ENCODE measurements at regions not wholly inside any gene's neighbourhood (a gene's known extent, or its start where the extent isn't known, plus 50 kb on each side); places are given as distances from the start of the nearest gene placed in this dataset.

DNA sequence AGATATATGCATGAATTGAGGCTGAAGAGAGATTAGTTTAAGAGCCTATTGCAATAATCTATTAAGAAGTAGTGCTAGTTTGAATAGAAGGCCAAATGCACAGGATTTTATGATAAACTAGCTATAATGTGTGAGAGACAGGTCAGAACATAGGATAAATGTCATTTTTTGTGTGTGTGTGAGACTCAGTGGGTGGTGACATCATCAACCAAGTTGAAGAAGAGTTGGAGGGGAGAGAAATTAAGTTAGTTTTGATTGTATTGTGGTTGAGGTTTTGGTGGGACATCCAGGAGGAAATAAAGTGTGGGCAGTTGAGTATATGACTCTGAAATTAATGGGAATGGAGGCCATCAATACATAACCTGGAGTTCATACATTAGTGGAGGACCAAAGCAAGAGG is 320.1 kb upstream of the CWC22 start:
- Histone ChIP-seq H3K4me3 (replicated peaks; ENCODE audit: insufficient read depth, low read length) (no peak overlapping the region), H3K27me3 (ENCODE audit: insufficient read depth, poor library complexity, severe bottlenecking) (no peaks in the 10 kb centered on the region), H3K27ac (replicated peaks) (no peak overlapping the region)
- TF ChIP-seq SPI1 (IDR thresholded peaks at IDR 0.05; ENCODE audit: borderline replicate concordance, low read depth) (no peak), POLR2AphosphoS5 (IDR thresholded peaks at IDR 0.05; ENCODE audit: low read depth) (no peak), GABPA (IDR thresholded peaks at IDR 0.05; ENCODE audit: low read depth) (no peak), CTCF (IDR thresholded peaks at IDR 0.05; ENCODE audit: insufficient read depth, low read length) (no peak)
- TF ChIP-seq, protein P1, sequence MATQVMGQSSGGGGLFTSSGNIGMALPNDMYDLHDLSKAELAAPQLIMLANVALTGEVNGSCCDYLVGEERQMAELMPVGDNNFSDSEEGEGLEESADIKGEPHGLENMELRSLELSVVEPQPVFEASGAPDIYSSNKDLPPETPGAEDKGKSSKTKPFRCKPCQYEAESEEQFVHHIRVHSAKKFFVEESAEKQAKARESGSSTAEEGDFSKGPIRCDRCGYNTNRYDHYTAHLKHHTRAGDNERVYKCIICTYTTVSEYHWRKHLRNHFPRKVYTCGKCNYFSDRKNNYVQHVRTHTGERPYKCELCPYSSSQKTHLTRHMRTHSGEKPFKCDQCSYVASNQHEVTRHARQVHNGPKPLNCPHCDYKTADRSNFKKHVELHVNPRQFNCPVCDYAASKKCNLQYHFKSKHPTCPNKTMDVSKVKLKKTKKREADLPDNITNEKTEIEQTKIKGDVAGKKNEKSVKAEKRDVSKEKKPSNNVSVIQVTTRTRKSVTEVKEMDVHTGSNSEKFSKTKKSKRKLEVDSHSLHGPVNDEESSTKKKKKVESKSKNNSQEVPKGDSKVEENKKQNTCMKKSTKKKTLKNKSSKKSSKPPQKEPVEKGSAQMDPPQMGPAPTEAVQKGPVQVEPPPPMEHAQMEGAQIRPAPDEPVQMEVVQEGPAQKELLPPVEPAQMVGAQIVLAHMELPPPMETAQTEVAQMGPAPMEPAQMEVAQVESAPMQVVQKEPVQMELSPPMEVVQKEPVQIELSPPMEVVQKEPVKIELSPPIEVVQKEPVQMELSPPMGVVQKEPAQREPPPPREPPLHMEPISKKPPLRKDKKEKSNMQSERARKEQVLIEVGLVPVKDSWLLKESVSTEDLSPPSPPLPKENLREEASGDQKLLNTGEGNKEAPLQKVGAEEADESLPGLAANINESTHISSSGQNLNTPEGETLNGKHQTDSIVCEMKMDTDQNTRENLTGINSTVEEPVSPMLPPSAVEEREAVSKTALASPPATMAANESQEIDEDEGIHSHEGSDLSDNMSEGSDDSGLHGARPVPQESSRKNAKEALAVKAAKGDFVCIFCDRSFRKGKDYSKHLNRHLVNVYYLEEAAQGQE (IDR thresholded peaks at IDR 0.05; ENCODE audit: insufficient replicate concordance, low read depth) = no peak
- DNase-seq (ENCODE audit: low read depth in 1 of 2, low spot score in 1 of 2) = no peak

GRCh38 chr2:180325416-180326120 is 318.5 kb upstream of the CWC22 start:
- Histone ChIP-seq H3K27me3 (ENCODE audit: insufficient read depth, poor library complexity, severe bottlenecking) (no peaks in the 10 kb centered on the region), H3K4me3 (replicated peaks; ENCODE audit: insufficient read depth, low read length) (no peak overlapping the region), H3K27ac (replicated peaks) (no peak overlapping the region)
- TF ChIP-seq POLR2AphosphoS5 (IDR thresholded peaks at IDR 0.05; ENCODE audit: low read depth) = no peak
- TF ChIP-seq GABPA (IDR thresholded peaks at IDR 0.05; ENCODE audit: low read depth) = no peak
- no peak for DNase-seq (ENCODE audit: low read depth in 1 of 2, low spot score in 1 of 2)

DNA sequence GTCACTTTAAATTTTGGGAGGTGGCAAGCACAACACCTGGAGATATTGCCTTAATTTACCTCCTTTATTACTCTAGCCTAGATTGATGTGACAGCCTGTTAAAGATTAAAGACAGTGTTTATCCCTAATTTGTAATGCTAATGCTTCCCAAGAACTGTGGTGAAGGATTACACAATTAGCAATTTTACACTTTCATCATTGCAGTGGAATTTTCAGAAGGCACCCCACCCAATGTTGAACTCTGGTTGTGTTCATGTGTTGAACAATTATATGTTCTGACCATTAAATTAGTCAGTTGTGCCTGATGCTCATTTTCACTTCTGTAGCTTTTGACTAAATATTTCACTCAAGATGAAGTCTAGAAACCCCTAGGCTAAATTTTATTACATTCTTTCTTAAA is 317.1 kb upstream of the CWC22 start:
- H3K27me3 ChIP-seq (ENCODE audit: insufficient read depth, poor library complexity, severe bottlenecking) = no peaks in the 10 kb centered on the region
- H3K4me3 ChIP-seq (replicated peaks; ENCODE audit: insufficient read depth, low read length) = no peak overlapping the region
- no peak for DNase-seq (ENCODE audit: low read depth in 1 of 2, low spot score in 1 of 2)
- no peak overlapping the region for H3K27ac ChIP-seq (replicated peaks)
- TF ChIP-seq GABPA (IDR thresholded peaks at IDR 0.05; ENCODE audit: low read depth) = no peak
- TF ChIP-seq, protein P1 (IDR thresholded peaks at IDR 0.05; ENCODE audit: insufficient replicate concordance, low read depth) = no peak
- no peak for TF ChIP-seq SPI1 (IDR thresholded peaks at IDR 0.05; ENCODE audit: borderline replicate concordance, low read depth)
- no peak for TF ChIP-seq POLR2AphosphoS5 (IDR thresholded peaks at IDR 0.05; ENCODE audit: low read depth)
- TF ChIP-seq CTCF (IDR thresholded peaks at IDR 0.05; ENCODE audit: insufficient read depth, low read length) = no peak

DNA sequence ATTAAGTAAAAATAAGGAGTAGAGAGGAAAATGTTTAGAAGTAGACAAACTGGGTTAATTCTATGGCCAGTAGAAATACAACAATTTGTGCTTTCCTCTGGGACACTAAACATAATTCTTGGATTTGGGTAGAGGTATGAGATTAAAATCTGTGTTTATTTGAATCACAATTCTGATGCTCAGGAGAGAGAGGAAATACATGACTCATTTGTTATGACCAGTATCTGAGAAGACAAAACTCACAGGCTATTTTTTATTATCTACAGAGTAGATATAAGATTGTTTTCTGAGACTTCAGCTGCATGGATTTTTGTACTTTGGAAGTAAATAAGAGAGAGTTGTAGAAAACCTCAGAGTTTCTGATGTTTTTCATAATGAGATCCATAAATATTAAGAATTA is 315.7 kb upstream of the CWC22 start:
- Histone ChIP-seq H3K27ac (replicated peaks) (no peak overlapping the region), H3K4me3 (replicated peaks; ENCODE audit: insufficient read depth, low read length) (no peak overlapping the region), H3K27me3 (ENCODE audit: insufficient read depth, poor library complexity, severe bottlenecking) (no peaks in the 10 kb centered on the region)
- TF ChIP-seq CTCF (IDR thresholded peaks at IDR 0.05; ENCODE audit: insufficient read depth, low read length) (no peak), GABPA (IDR thresholded peaks at IDR 0.05; ENCODE audit: low read depth) (no peak), POLR2AphosphoS5 (IDR thresholded peaks at IDR 0.05; ENCODE audit: low read depth) (no peak), SPI1 (IDR thresholded peaks at IDR 0.05; ENCODE audit: borderline replicate concordance, low read depth) (no peak)
- TF ChIP-seq, protein P1 (IDR thresholded peaks at IDR 0.05; ENCODE audit: insufficient replicate concordance, low read depth) = no peak
- no peak for DNase-seq (ENCODE audit: low read depth in 1 of 2, low spot score in 1 of 2)
